OCI-LY3 (cell line): ENCODE measurements at regions not wholly inside any gene's neighbourhood (a gene's known extent, or its start where the extent isn't known, plus 50 kb on each side); places are given as distances from the start of the nearest gene placed in this dataset.

Experiments
- CTCF ChIP-seq: fragments of 200-600, 300-600 bp; sonication (generic); IDR thresholded peaks from 2 replicates; pipeline ENCODE4 v1.5.1; 2014; ENCODE audit warnings: antibody characterized with exemption, low read length, low read depth
- EZH2phosphoT487 ChIP-seq: fragments of 200-600 bp; shearing (Covaris generic); IDR thresholded peaks from 2 replicates; pipeline ENCODE4 v1.6.1; 2018; ENCODE audit warnings: antibody characterized with exemption, mixed run types, low read depth

GRCh38 chr10:120012566-120012965 lies 120.0 kb downstream of the SEC23IP start:
- TF ChIP-seq EZH2phosphoT487 (no peak), CTCF (no peak)
